ENCODE measurements at regions not wholly inside any gene's neighbourhood (a gene's known extent, or its start where the extent isn't known, plus 50 kb on each side); places are given as distances from the start of the nearest gene placed in this dataset.

- CTCF ChIA-PET, result no interaction called here
- no peak for DNase-seq (ENCODE audit: low spot score)
- POLR2A ChIA-PET (ENCODE audit: low non-redundant PET), result no interaction called here
- no peak overlapping the region for H3K27ac ChIP-seq
- no peak for TF ChIP-seq CTCF (conservative IDR thresholded peaks at IDR 0.05; ENCODE audit: low read depth)
Observed at GRCh38 chr18:39618265-39619003, 2052.8 kb upstream of the CELF4 start.

- ChIA-PET POLR2A (ENCODE audit: low non-redundant PET) (no interaction called here), CTCF (no interaction called here)
- H3K27ac ChIP-seq, result no peak overlapping the region
- no peak for DNase-seq (ENCODE audit: low spot score)
- no peak for TF ChIP-seq CTCF (conservative IDR thresholded peaks at IDR 0.05; ENCODE audit: low read depth)
Observed at GRCh38 chr18:39611381-39612100, 2045.9 kb upstream of the CELF4 start.

DNA sequence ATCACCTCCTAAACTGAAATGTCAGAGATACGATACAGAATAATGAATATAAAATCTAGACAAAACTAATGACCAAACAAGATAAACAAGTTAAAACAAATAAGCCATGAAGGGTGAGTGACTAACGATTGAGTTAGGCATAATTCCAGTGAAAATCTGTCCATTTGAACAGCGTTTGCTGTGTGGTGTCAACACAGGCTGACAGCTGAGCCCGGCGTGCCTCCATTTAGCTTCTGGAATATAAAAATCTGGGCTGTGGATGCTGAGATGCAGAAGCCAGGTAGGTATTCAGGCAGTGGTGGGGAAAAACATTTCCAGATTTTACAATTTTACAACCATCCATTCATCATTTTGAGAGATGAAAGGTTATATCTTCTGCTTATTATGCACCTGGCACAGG is 2041.4 kb upstream of the CELF4 start:
- no peak for TF ChIP-seq CTCF (conservative IDR thresholded peaks at IDR 0.05; ENCODE audit: low read depth)
- no peak overlapping the region for H3K27ac ChIP-seq
- POLR2A ChIA-PET (ENCODE audit: low non-redundant PET), result no interaction called here
- CTCF ChIA-PET, result no interaction called here
- DNase-seq (ENCODE audit: low spot score), result no peak

DNA sequence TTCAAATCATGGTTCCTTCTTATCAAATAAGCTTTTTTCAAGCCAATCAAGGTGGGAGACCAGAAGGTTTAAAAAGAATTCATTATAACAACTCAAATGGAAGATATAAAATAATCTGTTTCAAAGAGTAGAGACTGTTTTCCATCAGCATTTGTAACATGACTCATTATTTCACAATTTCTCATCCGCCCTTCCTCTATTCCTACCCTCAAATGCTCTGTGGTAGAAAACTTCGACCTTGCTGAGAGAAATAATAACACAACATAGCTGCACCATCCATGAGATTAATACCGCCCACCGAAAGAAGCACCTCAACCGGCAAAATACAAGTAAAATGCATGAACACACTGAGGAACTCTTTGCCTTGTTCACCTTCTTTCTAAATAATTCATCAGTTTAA is 2039.2 kb upstream of the CELF4 start:
- no peak overlapping the region for H3K27ac ChIP-seq
- CTCF ChIA-PET, result no interaction called here
- no peak for TF ChIP-seq CTCF (conservative IDR thresholded peaks at IDR 0.05; ENCODE audit: low read depth)
- DNase-seq (ENCODE audit: low spot score), result peak; percentile 2
- POLR2A ChIA-PET (ENCODE audit: low non-redundant PET), result no interaction called here

DNA sequence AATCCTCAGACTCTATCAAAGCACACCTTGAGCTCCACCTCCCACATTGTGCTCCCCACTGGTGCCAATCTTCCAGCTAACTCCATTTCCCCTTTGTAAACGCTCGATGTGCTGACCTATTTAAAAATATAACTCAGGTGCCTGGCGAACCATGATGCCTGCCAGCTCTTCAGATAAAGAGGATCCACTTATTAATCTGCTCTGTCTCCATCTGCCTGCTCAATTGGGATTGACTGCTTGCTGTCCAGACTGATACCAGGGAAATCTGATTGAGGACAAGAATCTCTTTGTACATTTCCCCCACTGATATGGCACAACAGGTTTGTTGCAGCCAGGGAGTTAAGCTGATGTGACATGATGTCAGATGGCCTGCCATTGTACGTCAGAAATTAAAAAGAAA is 2036.5 kb upstream of the CELF4 start:
- POLR2A ChIA-PET (ENCODE audit: low non-redundant PET), result no interaction called here
- CTCF ChIA-PET, result no interaction called here
- H3K27ac ChIP-seq, result no peak overlapping the region

GRCh38 chr18:39600894-39601293 is 2035.3 kb upstream of the CELF4 start:
- no peak overlapping the region for H3K27ac ChIP-seq
- no peak for DNase-seq (ENCODE audit: low spot score)
- ChIA-PET CTCF (no interaction called here), POLR2A (ENCODE audit: low non-redundant PET) (no interaction called here)
- no peak for TF ChIP-seq CTCF (conservative IDR thresholded peaks at IDR 0.05; ENCODE audit: low read depth)

More for the DNA sequence above, 2036.5 kb upstream of the CELF4 start:
- no peak for DNase-seq (ENCODE audit: low spot score)
- TF ChIP-seq CTCF (conservative IDR thresholded peaks at IDR 0.05; ENCODE audit: low read depth), result no peak

Measured in RWPE1 (cell line).